ENCODE measurements at regions not wholly inside any gene's neighbourhood (a gene's known extent, or its start where the extent isn't known, plus 50 kb on each side); places are given as distances from the start of the nearest gene placed in this dataset.

- TF ChIP-seq, protein P1, sequence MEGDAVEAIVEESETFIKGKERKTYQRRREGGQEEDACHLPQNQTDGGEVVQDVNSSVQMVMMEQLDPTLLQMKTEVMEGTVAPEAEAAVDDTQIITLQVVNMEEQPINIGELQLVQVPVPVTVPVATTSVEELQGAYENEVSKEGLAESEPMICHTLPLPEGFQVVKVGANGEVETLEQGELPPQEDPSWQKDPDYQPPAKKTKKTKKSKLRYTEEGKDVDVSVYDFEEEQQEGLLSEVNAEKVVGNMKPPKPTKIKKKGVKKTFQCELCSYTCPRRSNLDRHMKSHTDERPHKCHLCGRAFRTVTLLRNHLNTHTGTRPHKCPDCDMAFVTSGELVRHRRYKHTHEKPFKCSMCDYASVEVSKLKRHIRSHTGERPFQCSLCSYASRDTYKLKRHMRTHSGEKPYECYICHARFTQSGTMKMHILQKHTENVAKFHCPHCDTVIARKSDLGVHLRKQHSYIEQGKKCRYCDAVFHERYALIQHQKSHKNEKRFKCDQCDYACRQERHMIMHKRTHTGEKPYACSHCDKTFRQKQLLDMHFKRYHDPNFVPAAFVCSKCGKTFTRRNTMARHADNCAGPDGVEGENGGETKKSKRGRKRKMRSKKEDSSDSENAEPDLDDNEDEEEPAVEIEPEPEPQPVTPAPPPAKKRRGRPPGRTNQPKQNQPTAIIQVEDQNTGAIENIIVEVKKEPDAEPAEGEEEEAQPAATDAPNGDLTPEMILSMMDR (IDR thresholded peaks at IDR 0.05) = no peak
- no peak for TF ChIP-seq POLR2A (IDR thresholded peaks at IDR 0.05)
Measured at GRCh38 chr3:181267312-181267711, 277.8 kb upstream of the DNAJC19 start.

Data from tibial nerve (tissue), 3 donors.